ENCODE measurements at regions not wholly inside any gene's neighbourhood (a gene's known extent, or its start where the extent isn't known, plus 50 kb on each side); places are given as distances from the start of the nearest gene placed in this dataset.

DNA sequence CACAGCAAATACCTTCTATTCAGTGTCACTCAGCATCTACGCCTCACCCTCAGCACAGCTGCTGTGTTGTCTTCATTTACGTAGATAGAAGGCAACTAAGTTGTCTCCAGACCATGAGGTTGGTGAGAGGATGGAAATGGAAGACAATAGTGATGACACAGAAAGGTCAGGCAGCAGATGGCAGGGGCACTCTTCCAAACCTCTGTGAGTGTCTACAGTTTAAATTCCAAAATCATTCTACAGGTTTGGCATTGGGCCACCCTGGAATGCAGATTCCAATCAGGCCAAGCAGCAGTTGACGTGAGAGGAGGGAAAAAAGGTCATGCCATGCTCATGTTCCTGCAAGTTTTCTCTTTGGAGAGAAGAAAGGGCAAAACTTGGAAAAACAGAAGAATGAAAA, 68.7 kb upstream of the ADAMTSL1 start:
- ATAC-seq (no peak), DNase-seq (ENCODE audit: low read depth, low spot score) (no peak), FAIRE-seq (no peak)
- Histone ChIP-seq H3K36me3 (ENCODE audit: control insufficient read depth in 2 of 2, insufficient read depth in 2 of 2, low read length in 1 of 2) (no peaks in the 10 kb centered on the region), H3K27ac (ENCODE audit: control insufficient read depth, insufficient read depth) (no peak overlapping the region), H3K4me3 (no peak overlapping the region), H2AFZ (ENCODE audit: control insufficient read depth, low read depth, low read length) (no peak overlapping the region), H3K27me3 (replicated peaks in 1 of 2; ENCODE audit: control insufficient read depth in 2 of 2, insufficient read depth in 2 of 2, low read length in 1 of 2) (no peaks in the 10 kb centered on the region), H3K79me2 (ENCODE audit: control insufficient read depth, insufficient read depth, low read length) (no peaks in the 10 kb centered on the region), H4K20me1 (ENCODE audit: control insufficient read depth, insufficient read depth) (no peaks in the 10 kb centered on the region), H3K9me3 (replicated peaks; ENCODE audit: control insufficient read depth, insufficient read depth, low read length) (no peaks in the 10 kb centered on the region), H3K9ac (ENCODE audit: control insufficient read depth, insufficient read depth, low read length) (no peak overlapping the region), H3K4me2 (ENCODE audit: control insufficient read depth, insufficient read depth) (no peak overlapping the region), H3K4me1 (ENCODE audit: control insufficient read depth, insufficient read depth, low read length) (no peaks in the 10 kb centered on the region)
- intact Hi-C loops (cut with micrococcal nuclease; ENCODE audit: unreplicated experiment): no loop called here
- in situ Hi-C loops (cut with MboI): no loop called here
- SMC1A ChIA-PET (ENCODE audit: uncharacterized antibody, unreplicated experiment): no interaction called here
- no TSS peak for BruUV-seq (replicated peaks)
- RAD21 ChIA-PET (ENCODE audit: unreplicated experiment): no interaction called here
- POLR2A ChIA-PET: no interaction called here
- CTCF ChIA-PET: no interaction called here
- TF ChIP-seq, protein P1, sequence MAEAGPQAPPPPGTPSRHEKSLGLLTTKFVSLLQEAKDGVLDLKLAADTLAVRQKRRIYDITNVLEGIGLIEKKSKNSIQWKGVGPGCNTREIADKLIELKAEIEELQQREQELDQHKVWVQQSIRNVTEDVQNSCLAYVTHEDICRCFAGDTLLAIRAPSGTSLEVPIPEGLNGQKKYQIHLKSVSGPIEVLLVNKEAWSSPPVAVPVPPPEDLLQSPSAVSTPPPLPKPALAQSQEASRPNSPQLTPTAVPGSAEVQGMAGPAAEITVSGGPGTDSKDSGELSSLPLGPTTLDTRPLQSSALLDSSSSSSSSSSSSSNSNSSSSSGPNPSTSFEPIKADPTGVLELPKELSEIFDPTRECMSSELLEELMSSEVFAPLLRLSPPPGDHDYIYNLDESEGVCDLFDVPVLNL (IDR thresholded peaks at IDR 0.05; ENCODE audit: low read depth, low read length): no peak
- TF ChIP-seq HDGF (IDR thresholded peaks at IDR 0.05) (no peak), BRCA1 (IDR thresholded peaks at IDR 0.05; ENCODE audit: low read depth, low read length) (no peak)
- 0% methylated on average over 3 of the region's 3 CpGs for WGBS (ENCODE audit: insufficient coverage, insufficient replicate concordance, low lambda C conversion rate, missing lambda C conversion rate)

DNA sequence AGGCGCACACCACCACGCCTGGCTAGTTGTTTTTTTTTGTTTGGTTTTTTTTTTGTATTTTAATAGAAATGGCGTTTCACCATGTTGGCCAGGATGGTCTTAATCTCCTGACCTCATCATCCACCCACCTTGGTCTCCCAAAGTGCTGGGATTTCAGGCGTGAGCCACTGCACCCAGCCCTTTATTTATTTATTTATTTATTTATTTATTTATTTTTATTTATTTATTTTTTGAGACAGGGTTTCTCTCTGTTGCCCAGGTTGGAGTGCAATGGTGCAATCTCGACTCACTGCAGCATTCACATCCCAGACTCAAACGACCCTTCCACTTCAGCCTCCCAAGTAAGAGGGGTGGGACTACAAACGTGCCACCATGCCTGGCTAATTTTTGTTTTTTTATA, 63.0 kb upstream of the ADAMTSL1 start:
- no peak overlapping the region for H2AFZ ChIP-seq (ENCODE audit: control insufficient read depth, low read depth, low read length)
- RAD21 ChIA-PET (ENCODE audit: unreplicated experiment): no interaction called here
- no peaks in the 10 kb centered on the region for H3K36me3 ChIP-seq (ENCODE audit: control insufficient read depth in 2 of 2, insufficient read depth in 2 of 2, low read length in 1 of 2)
- POLR2A ChIA-PET: no interaction called here
- no peak overlapping the region for H3K4me3 ChIP-seq
- no peaks in the 10 kb centered on the region for H3K79me2 ChIP-seq (ENCODE audit: control insufficient read depth, insufficient read depth, low read length)
- BruUV-seq (replicated peaks): no TSS peak
- 28% methylated on average over 7 of the region's 7 CpGs for WGBS (ENCODE audit: insufficient coverage, insufficient replicate concordance, low lambda C conversion rate, missing lambda C conversion rate)
- DNase-seq (ENCODE audit: low read depth, low spot score) (no peak), ATAC-seq (no peak), FAIRE-seq (no peak)
- no peaks in the 10 kb centered on the region for H3K9me3 ChIP-seq (replicated peaks; ENCODE audit: control insufficient read depth, insufficient read depth, low read length)
- H3K9ac ChIP-seq (ENCODE audit: control insufficient read depth, insufficient read depth, low read length): no peak overlapping the region
- no peak overlapping the region for H3K4me2 ChIP-seq (ENCODE audit: control insufficient read depth, insufficient read depth)
- H4K20me1 ChIP-seq (ENCODE audit: control insufficient read depth, insufficient read depth): no peaks in the 10 kb centered on the region
- no peaks in the 10 kb centered on the region for H3K4me1 ChIP-seq (ENCODE audit: control insufficient read depth, insufficient read depth, low read length)
- H3K27me3 ChIP-seq (replicated peaks in 1 of 2; ENCODE audit: control insufficient read depth in 2 of 2, insufficient read depth in 2 of 2, low read length in 1 of 2): no peaks in the 10 kb centered on the region
- CTCF ChIA-PET: no interaction called here
- in situ Hi-C loops (cut with MboI): loop anchor here (10.0 kb wide), 1 partner anchor 64 kb away; the partner anchor contains the start of gene ADAMTSL1
- H3K27ac ChIP-seq (ENCODE audit: control insufficient read depth, insufficient read depth): no peak overlapping the region
- SMC1A ChIA-PET (ENCODE audit: uncharacterized antibody, unreplicated experiment): no interaction called here
- intact Hi-C loops (cut with micrococcal nuclease; ENCODE audit: unreplicated experiment): no loop called here
- no peak for TF ChIP-seq MYC (IDR thresholded peaks at IDR 0.05; ENCODE audit: insufficient read depth, insufficient read length, insufficient replicate concordance, low read length, severe bottlenecking)
- TF ChIP-seq, protein P2, sequence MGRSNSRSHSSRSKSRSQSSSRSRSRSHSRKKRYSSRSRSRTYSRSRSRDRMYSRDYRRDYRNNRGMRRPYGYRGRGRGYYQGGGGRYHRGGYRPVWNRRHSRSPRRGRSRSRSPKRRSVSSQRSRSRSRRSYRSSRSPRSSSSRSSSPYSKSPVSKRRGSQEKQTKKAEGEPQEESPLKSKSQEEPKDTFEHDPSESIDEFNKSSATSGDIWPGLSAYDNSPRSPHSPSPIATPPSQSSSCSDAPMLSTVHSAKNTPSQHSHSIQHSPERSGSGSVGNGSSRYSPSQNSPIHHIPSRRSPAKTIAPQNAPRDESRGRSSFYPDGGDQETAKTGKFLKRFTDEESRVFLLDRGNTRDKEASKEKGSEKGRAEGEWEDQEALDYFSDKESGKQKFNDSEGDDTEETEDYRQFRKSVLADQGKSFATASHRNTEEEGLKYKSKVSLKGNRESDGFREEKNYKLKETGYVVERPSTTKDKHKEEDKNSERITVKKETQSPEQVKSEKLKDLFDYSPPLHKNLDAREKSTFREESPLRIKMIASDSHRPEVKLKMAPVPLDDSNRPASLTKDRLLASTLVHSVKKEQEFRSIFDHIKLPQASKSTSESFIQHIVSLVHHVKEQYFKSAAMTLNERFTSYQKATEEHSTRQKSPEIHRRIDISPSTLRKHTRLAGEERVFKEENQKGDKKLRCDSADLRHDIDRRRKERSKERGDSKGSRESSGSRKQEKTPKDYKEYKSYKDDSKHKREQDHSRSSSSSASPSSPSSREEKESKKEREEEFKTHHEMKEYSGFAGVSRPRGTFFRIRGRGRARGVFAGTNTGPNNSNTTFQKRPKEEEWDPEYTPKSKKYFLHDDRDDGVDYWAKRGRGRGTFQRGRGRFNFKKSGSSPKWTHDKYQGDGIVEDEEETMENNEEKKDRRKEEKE (IDR thresholded peaks at IDR 0.05): no peak
- TF ChIP-seq, protein P1 (IDR thresholded peaks at IDR 0.05; ENCODE audit: low read depth, low read length): no peak
- no peak for TF ChIP-seq ZNF274 (IDR thresholded peaks at IDR 0.05; ENCODE audit: insufficient read depth, insufficient read length)
- TF ChIP-seq SUPT20H (IDR thresholded peaks at IDR 0.05; ENCODE audit: borderline replicate concordance, control insufficient read depth, low read depth, low read length): no peak
- TF ChIP-seq, protein P3, sequence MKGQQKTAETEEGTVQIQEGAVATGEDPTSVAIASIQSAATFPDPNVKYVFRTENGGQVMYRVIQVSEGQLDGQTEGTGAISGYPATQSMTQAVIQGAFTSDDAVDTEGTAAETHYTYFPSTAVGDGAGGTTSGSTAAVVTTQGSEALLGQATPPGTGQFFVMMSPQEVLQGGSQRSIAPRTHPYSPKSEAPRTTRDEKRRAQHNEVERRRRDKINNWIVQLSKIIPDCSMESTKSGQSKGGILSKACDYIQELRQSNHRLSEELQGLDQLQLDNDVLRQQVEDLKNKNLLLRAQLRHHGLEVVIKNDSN (IDR thresholded peaks at IDR 0.05; ENCODE audit: borderline replicate concordance, extremely low read length, insufficient read depth, low read depth, low read length): no peak
- TF ChIP-seq ZNF217 (IDR thresholded peaks at IDR 0.05): no peak
- TF ChIP-seq MTA2 (IDR thresholded peaks at IDR 0.05; ENCODE audit: low read depth): no peak
- TF ChIP-seq SMAD1 (IDR thresholded peaks at IDR 0.05; ENCODE audit: low read depth, partially characterized antibody): no peak
- TF ChIP-seq TCF7 (IDR thresholded peaks at IDR 0.05; ENCODE audit: borderline replicate concordance): no peak
